LNCAP (cell line): ENCODE measurements at regions not wholly inside any gene's neighbourhood (a gene's known extent, or its start where the extent isn't known, plus 50 kb on each side); places are given as distances from the start of the nearest gene placed in this dataset.

Source experiments
- TF ChIP-seq, protein P1 (sequence below): fragments of 450-650 bp; IDR thresholded peaks from 2 replicates; pipeline ENCODE4 v1.5.1; 2017; ENCODE audit warnings: mild to moderate bottlenecking

DNA sequence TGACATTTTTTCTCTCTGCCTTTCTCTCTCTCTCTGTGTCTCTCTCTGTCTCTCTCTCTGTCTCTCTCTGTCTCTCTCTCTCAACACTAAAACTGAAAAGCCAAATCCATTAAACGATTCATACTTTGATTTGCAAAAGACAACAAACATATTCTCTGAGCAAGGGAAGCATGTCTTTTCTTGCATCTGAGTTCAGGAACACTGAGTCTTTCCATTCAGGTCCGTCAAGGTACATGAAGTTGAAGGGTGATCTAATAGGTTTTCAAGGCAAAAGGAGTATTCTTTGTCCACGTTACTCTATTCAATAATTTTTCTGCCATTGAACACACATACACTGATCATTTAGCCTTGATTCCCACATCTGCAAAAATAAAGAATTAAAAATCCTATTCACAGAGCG, 900.9 kb downstream of the BCL11B start:
- TF ChIP-seq, protein P1, sequence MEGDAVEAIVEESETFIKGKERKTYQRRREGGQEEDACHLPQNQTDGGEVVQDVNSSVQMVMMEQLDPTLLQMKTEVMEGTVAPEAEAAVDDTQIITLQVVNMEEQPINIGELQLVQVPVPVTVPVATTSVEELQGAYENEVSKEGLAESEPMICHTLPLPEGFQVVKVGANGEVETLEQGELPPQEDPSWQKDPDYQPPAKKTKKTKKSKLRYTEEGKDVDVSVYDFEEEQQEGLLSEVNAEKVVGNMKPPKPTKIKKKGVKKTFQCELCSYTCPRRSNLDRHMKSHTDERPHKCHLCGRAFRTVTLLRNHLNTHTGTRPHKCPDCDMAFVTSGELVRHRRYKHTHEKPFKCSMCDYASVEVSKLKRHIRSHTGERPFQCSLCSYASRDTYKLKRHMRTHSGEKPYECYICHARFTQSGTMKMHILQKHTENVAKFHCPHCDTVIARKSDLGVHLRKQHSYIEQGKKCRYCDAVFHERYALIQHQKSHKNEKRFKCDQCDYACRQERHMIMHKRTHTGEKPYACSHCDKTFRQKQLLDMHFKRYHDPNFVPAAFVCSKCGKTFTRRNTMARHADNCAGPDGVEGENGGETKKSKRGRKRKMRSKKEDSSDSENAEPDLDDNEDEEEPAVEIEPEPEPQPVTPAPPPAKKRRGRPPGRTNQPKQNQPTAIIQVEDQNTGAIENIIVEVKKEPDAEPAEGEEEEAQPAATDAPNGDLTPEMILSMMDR: no peak

DNA sequence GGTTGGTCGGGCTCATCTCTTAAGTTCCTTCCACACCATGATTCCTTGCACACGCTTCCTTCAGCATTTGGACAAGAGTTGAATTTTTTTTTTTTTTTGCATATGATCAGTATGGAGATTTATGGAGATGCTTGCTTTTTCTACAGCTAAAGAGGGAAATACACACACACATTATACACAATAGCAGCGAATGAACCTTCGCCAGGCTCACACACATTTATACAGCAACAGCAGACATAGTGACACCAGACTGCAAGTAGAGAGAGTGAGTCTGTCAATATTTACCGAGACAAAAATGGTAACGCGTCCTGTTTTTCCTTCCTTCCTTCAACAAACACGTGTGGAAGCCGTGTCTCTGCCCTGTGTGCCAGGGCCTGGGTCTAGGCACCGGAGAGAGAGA, 897.9 kb downstream of the BCL11B start:
- TF ChIP-seq, protein P1: no peak

DNA sequence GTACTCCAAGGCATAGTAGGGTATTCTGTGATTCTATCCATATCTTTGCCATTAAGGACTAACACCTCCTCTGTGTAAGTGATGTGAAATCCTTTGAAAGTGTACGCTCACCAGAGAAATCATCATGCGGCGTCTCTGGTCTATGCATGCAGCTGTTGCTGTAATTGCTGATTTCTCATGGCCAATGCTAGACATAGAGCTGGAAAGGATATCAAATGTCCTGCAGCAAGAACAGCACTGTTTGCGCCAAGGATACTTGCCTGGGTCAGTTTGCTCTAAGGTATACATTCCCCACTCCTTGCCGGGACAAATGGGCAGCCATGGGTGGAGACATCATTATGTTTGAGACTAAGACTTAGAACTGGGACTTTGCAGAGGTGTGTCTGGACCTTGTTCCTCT, 896.4 kb downstream of the BCL11B start:
- TF ChIP-seq, protein P1: no peak

DNA sequence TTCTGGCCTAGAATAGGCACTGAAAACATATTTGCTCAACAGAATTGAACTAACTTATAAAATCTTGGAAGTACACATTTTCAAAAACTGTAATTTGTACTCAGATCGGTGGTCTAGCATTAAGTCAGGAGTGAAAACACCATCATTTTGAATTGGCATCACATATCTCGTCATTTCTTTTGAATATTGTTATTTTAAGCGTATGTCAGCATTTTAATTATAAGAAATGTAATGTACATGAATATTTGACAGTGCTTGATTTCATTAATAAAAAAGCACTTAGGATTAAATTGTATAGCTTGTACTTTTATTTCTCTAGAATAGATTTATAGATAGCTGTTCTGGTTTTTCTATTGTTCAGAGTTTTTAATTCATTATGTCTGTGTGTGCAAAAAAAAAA, 892.2 kb downstream of the BCL11B start:
- TF ChIP-seq, protein P1: no peak

DNA sequence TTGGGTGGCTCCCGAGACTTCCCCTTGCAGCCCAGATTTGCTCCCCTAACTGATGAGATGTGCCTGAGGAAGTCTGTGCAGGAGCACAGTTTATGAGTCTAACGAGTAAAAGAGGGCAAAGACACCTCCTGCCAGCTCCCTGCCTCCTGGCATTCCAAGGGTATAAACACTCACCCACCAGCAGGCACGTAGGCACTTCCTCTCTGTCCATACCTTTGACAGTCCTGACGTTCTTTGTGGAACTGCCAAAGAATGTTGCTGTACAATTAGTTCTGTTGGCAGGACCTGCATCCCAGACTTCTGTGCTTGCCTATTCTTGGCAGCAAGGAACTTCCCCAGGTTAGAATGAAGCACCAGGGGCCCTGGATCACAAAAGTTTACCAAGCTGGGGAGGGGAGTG, 889.3 kb downstream of the BCL11B start:
- TF ChIP-seq, protein P1: no peak

DNA sequence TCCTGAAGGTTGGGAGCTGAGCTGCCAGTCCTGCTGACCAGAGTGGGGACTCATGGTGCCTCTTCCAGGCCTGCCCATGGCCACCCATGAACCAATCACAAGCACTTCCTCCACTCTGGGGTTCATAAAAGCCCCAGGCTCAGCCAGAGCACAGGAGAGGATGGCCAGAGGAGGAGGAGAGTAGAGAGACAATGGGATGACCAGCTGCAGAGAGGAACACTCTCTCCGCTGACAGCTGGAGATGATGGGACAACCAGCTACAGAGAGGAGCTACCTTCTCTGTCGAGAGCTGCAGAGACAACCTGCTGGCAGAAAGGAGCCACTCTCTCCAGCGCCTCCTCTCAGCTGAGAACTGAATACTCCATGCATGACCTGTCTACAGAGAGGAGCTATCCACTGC, 886.1 kb downstream of the BCL11B start:
- TF ChIP-seq, protein P1: no peak

DNA sequence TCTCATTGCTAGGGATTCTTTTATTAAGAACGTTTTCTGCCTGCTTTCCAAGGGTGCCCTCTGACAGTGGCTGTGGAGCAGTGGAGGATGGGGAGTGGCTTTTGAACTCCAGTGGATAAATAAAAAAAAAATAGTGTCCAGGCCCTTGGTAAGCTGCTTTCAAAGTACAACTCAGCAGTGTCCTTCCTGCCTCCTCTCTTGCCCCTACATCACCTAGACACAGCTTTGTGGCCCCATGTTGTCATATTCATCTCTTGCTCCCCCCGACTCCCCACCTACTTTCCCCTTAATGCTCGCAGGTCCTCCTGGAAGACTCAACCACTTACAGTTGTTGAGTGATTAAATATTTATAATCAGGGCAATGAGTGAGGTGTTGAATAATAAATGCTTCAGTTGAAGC, 880.9 kb downstream of the BCL11B start:
- TF ChIP-seq, protein P1: no peak

DNA sequence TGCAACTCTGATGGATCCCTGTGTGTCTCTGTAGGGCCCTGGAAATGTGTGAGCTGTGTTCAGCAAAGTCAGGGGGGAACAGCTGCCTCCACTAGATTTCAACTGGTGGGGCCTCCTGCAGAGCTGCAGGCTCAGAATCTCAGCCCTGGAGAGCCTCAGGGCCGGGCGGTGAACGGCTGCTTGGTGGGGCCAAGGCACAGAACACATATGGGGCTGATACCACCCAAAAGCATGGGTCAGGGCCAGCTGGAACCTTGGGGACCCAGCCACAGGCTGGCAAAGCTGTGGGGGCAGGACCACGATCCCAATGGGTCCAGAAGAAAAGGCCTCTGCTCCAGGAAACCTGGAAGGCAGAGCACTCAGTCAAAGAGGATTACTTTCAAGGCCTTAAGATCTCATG, 878.5 kb downstream of the BCL11B start:
- TF ChIP-seq, protein P1: no peak
